DMS53 treated with DMSO at 0.1 percent for 48 hours (cell line): ENCODE measurements at regions not wholly inside any gene's neighbourhood (a gene's known extent, or its start where the extent isn't known, plus 50 kb on each side); places are given as distances from the start of the nearest gene placed in this dataset.

Experiments used
- DNase-seq: peaks from one replicate; lab custom pipeline; 2025; ENCODE audit not compliant: unreplicated experiment; lab: John Stamatoyannopoulos, UW

- DNase-seq = no peak
Observed at GRCh38 chrX:113770071-113770470, 813.8 kb upstream of the HTR2C start.

GRCh38 chrX:113759422-113759821 lies 824.5 kb upstream of the HTR2C start:
- DNase-seq = no peak

- DNase-seq = no peak
Observed at GRCh38 chrX:113747274-113747973, 836.5 kb upstream of the HTR2C start.

- DNase-seq = no peak
Observed at GRCh38 chrX:113743069-113743468, 840.8 kb upstream of the HTR2C start.

- peak; percentile 14 for DNase-seq
Observed at GRCh38 chrX:113741744-113742143, 842.1 kb upstream of the HTR2C start.

- DNase-seq = no peak
Observed at GRCh38 chrX:113728937-113729336, 854.9 kb upstream of the HTR2C start.

- DNase-seq = no peak
Observed at GRCh38 chrX:113726898-113727297, 857.0 kb upstream of the HTR2C start.

GRCh38 chrX:113726466-113726865 lies 857.4 kb upstream of the HTR2C start:
- DNase-seq = no peak

- DNase-seq = no peak
Observed at GRCh38 chrX:113726009-113726408, 857.9 kb upstream of the HTR2C start.

GRCh38 chrX:113699939-113700338 lies 859.3 kb upstream of the AMOT start:
- DNase-seq = no peak

- DNase-seq = no peak
Observed at GRCh38 chrX:113675278-113675677, 834.6 kb upstream of the AMOT start.

GRCh38 chrX:113651306-113651705 lies 810.7 kb upstream of the AMOT start:
- DNase-seq = no peak

GRCh38 chrX:113644426-113644825 lies 803.8 kb upstream of the AMOT start:
- DNase-seq = no peak

- no peak for DNase-seq
Observed at GRCh38 chrX:113634565-113634964, 793.9 kb upstream of the AMOT start.

- no peak for DNase-seq
Observed at GRCh38 chrX:113629326-113629725, 788.7 kb upstream of the AMOT start.

GRCh38 chrX:113594123-113594841 lies 753.7 kb upstream of the AMOT start:
- DNase-seq = no peak

- no peak for DNase-seq
Observed at GRCh38 chrX:113586281-113586898, 745.8 kb upstream of the AMOT start.

GRCh38 chrX:113580486-113580885 lies 739.9 kb upstream of the AMOT start:
- DNase-seq = no peak

GRCh38 chrX:113558576-113558975 lies 717.9 kb upstream of the AMOT start:
- no peak for DNase-seq

GRCh38 chrX:113551919-113552318 lies 711.3 kb upstream of the AMOT start:
- DNase-seq = no peak

- no peak for DNase-seq
Observed at GRCh38 chrX:113548308-113549015, 707.8 kb upstream of the AMOT start.

- no peak for DNase-seq
Observed at GRCh38 chrX:113545040-113545439, 704.4 kb upstream of the AMOT start.
